ENCODE measurements at regions not wholly inside any gene's neighbourhood (a gene's known extent, or its start where the extent isn't known, plus 50 kb on each side); places are given as distances from the start of the nearest gene placed in this dataset.
"Not testable (repeated sequence)": the region's sequence is repeated elsewhere in the genome, so short reads cannot be mapped to it uniquely, and the experiment has no call there.

DNA sequence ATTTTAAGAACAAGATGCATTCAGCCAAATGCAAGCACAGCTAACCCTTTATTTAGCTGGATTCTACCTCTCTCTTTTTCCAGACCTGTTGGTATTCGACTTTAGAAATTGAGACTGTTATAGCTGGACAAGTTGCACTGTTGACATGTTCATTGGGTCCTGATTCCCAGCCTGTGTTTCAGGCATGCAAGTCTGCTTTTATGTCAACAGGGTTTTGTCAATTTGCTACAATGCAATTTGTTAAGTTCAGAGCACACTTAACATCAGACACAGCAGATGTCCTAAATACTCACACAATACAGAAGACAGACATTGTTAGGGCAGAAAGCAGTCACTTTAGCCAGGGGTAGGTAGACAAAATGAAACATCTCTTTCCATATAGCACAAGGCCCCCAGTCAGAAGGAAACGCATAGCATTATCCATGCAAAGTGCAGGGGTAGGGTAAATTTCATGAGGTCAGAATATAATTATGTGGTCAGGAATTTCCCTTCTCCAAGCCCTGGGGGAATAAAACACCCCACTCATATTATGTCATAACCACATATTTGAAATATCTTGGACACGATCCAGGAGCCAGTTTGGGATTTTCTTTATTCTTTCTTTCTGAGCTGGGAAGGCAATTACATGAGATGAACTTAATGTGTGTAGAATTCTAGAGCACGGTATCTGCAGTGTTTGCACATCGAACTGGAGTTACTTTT is 504.1 kb downstream of the NTRK3 start:
- peak; percentile 4 for DNase-seq

DNA sequence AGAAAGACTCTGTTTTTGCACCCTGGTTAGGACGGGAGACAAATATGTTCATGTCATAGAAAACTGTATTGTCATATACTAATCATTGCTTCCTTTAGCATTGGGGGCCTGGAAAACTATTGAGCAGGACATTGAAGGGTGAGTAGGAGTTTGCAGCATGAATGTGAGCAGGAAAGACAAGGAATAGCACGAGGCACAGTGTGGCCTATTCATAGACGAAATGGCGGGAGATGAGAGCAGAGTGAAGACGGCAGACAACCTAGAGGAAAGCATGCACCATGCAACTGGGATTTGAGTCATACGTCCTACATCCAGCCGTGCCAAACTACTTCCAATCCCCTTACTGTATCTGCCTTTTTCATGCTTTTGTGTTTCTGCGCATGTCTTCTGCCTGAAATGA is 508.1 kb downstream of the NTRK3 start:
- no peak for DNase-seq

DNA sequence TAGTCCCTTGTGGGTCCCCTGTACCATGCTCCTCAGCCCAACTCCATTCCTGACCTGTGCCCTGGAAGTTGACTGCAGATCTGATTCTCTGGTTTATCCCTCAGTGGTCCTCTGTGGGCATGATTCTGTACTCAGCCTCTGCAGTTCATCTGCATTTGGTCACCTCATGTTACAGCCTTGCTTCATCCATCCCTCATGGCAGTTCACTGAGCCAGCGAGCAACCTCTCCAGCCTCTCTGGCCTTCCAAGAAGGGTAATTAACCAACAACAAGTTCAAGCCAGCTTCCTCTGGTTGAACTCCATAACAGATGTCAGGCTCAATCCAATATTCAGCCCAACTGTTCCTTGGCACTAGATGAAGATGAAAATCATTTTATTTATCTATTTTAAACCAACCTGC is 509.5 kb downstream of the NTRK3 start:
- no peak for DNase-seq

DNA sequence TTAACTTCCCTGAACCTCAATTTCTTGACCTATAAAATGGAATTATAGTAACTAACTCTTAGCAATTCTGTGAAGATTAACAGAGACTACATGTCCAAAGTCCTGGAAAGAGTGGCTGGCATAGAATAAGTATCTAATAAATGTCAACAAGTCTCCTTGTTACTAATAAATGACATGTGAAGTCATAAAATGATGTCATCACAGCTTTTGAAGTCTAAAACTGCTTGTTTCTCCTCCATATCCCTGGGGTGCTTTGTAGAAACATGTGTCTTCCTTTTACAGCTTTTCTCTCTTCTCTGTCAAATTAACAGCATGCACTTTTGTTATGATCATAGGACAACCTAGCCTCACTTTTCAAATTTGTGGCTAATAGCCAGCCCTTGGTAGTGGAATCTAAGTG is 510.2 kb downstream of the NTRK3 start:
- DNase-seq: no peak

DNA sequence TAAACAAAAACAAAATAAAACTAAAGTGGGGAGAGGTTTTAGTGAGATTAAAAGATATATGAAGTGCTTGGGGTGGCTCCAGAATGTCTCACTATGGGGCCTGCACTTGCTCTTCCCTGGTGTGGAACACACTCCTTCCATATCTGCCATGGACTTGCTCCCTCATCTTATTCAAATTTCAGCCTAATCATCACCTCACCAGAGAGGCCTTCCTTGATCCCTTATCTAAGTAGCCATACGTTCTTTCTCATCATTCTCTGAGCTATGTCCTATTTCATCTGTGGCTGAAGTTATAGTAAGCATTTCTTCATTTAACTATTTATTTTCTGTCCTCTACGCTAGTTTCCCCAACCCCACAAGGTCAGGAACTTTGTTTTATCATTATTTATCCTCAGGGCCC is 511.7 kb downstream of the NTRK3 start:
- DNase-seq: no peak

DNA sequence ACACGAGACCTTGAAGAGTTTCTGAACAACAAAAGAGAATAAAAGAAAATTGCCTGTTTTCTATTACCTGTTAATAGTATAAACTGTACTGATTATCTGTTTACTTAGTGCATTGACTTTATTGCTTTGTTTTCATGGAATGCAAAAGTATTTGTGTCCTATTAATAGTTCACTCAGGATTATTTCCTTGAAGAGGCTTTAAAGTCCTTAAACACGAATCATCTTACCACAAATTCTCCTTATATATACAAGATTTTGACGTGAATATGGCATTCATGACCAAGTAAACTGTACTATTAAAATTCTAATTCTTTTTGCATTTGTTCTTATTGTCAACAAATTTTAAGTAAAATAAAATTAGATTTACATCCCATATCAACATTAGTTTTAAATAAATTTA is 513.0 kb downstream of the NTRK3 start:
- no peak for DNase-seq

DNA sequence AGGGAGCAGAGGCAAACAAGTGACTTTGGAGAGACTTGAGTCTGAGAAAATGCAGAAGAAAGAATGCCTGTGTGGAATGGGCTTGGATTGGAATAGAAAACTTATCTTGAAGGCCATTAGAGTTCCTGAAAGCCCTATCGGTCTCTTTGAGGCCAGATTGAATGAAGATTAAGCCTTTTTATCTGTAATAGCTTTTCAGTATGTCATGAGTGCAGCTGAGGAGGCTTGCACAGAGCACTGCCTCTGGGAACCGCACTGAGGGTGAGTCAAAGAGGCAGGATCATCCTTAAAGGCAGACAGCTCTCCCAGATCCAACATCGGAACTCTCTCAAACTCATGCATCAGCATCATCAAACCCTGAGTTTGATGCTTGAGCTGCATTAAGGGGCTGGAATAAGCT is 515.2 kb downstream of the NTRK3 start:
- no peak for DNase-seq

DNA sequence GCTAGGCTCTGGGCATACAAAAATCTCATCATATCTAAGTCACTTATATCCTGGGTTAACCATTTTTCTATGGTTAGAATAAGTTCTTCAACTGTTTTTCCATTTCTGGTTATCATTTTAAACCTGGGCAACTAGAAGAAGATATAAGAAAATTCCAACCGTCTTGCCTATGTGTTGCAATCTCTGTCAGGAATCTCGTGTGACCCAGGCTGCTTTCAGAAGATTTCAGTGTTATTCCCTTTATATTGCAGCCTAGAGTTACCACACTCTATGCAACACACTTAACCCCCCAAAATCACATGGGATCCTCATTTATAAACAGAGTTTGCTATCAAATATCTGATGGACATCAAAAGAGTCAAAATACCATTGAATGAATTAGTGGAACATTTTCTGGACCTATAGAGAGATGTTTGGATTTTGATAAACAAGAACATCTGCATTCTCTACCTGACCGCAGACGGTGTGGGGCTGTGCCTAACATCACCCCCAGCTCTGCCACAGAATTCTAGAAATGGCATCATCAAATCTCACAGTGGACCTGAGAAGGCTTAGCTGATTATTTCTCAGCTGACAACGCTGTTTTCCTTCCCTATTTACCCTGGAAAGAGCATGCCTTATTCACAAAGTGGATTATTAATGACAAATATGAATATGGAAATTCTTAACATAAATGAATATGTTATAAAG is 515.7 kb downstream of the NTRK3 start:
- DNase-seq: no peak

DNA sequence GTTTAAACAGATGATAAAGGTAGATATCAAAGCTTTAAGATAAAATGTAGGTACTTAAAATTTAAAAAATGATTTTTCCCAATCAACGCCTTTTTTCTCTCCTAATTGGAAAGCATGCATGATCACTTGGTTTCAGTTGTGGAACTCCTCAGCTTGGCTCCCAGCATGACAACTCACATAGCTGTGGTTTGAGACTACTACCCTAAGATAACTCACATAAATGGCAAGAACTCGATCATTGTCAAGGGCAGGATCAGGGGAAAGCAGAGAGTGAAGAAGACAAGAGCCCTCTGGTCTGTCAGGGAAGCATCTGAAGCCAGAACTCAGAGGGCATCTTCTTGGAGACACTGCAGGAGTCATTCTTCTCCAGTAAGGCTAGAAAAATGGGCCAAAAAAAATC is 516.7 kb downstream of the NTRK3 start:
- DNase-seq: no peak

DNA sequence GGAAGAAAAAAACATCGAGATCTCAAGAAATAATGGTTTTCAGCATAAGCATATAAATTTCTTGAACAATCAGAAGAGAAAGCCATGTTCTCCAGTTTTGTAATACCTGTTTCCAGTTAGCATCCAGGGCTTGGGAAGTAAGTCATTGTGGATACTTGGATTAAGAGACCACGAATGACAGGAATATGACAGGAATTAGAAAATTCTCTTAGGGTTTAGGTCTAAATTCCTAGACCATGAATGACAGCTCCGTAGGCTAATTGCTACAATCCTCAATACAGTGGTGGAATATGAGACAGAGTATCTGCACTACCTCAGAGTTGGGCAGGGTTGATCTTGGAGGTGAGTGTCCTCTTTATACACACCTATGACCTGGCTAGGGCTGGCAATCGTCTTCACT is 517.5 kb downstream of the NTRK3 start:
- DNase-seq: no peak

DNA sequence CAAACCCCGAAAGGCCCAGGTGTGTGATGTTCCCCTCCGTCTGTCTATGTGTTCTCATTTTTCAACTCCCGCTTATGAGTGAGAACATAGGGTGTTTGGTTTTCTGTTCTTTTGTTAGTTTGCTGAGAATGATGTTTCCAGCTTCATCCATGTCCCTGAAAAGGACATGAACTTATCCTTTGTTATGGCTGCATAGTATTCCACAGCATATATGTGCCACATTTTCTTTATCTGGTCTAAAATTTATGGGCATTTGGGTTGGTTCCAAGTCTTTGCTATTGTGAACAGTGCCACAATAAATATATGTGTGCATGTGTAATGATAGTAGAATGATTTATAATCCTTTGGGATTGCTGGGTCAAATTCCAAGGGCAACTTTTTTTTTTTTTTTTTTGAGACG is 519.1 kb downstream of the NTRK3 start:
- not testable (repeated sequence) for DNase-seq

DNA sequence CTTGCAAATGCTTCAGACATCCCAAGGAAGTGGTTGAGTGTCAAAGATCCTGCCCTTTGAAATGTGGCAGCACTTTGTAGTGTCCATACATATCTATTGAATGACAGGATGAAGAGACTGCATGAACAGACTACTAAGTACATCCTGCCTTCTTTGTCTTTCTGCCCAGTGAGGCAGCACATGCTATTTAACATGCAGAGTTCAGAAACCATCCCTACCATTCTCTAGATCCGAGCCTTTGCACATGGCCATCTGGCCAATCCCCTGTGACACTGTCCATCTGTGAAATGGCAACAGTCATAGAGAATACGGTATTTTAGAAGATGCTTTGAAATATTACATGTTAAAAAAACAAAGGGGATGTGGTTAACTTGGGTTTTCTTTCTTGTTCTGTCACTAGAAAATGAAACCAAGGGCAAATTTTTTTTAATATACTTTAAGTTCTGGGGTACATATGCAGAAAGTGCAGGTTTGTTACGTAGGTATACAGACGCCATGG is 519.6 kb downstream of the NTRK3 start:
- DNase-seq: no peak

DNA sequence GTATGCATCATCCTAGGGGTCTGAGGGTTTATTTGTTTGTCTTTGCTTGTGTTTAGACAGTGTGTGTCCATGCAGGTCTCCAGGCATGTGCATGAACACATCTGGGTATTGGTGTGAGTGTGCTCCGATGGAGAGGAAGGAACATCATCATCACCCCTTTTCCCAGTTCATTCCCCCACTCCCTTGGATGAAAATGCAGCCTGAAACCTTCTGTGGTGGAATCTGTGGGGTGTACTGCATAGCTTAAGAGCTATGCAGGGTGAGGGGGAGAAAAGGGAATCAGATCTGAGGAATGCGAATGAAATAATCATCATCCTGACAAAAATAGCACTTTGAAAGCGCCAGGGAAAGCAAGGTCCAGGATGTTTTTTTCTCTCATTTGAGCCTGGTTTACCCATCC is 520.1 kb downstream of the NTRK3 start:
- no peak for DNase-seq

DNA sequence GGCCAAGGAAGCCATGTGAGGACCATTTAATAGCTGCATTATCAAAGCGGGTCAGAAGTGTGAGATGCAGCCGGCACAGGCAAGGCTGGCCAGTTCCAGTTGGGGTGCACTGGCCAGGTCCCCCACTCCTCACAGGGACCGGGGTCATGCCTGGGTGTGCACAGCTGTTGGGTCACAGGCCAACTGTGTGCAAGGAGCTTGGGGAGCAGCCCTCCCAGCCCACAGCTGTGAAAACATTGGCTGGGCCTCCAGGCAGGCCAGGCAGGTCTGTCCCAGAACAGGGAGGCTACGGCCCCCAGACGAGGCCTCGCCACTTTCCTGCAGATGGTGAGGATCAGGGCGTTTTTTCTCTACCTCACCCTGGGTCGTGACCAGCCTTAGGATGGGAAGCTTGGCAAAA is 521.0 kb downstream of the NTRK3 start:
- DNase-seq: no peak

DNA sequence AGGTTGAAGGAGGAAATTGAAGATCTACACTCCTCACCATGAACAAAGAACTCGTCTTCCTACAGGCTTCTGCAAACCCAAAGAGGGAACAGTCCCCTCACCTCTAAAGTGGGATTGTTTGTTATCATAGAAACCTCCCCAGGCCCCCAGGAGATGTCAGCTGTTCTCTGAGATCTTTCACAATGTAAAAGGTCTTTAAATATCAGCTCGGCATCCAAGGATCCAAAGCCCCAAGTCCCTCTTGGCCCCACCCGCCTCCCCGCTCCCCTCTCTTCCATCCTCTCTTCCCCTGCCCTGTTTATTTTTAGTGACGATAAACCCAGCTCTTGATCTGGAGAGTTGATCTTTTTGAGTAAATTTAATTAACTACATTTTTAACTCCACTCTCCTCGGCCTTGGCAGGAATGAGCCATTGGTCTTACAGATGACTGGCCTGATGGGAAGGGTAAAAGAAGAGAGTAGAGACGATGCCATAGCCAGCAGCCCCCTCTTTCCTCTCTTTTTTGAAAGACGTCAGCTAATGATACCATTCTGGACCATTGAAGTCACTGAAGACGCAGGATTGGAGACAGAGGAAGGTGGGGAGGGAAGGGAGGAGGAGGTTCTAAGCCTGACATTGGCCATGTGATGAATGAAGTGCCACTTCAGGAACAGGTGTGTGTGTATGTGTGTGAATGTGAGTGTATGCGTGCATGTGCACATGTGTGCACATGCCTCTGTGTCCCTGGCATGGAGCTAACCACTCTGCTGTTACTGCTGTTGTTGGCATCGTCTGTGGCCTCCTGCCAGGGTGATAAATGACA is 521.8 kb downstream of the NTRK3 start:
- no peak for DNase-seq

DNA sequence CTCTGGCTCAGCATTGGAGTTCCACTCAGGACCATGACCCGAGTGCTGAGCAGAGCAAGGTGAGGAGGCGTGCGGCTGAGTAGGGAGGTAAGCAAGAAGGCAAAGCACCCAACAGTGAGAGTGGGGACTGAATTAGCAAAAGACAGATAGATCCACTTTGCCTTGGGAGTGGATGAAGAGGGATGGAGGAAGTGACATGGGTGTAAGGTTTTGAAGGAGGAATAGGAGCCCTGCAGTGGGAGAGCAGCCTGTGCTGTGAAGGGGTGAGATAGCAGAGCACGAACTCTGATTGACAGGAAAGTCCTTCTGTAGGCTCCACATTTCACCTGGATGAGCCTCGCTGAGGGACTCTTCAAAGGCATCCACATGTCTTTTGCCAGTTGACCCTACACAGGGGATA is 522.6 kb downstream of the NTRK3 start:
- no peak for DNase-seq

DNA sequence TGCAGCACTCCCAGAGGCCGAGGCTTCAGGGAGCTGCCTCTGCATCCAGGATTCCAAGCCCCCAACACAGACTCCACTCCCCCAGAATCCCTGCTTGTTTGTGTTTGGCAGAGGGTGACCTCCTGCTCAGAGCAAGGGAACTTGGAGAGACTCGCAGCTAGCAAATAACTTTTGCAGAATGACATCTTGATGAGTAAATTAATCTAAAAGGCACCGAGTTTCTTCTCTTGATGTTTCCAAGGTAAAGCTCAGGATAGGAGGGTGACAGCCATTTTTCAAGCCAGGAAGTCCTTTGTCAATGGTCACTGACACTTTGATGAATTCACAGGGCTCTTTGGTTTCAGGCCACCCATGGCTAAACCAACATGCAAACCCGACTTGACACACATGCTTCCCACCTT is 523.0 kb downstream of the NTRK3 start:
- DNase-seq: no peak

DNA sequence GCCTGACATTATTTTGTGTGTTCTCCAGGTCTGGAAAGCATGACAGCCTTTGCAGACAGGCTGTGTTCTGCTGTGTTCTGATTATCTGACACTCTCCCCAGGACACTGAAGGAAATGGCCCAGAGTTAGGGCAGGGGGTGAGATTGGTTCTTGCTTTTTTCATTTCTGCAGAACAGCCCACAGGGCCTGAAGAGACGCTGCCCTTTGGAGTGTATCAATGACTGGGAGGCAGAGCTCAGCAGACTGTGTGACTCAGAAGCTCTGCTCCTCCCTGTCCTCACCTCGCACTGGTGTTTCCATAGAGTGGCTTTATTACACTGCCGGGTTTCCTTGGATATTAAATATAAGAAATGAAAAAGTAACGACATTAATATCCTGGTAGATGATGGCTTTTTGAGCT is 523.6 kb downstream of the NTRK3 start:
- DNase-seq: no peak

DNA sequence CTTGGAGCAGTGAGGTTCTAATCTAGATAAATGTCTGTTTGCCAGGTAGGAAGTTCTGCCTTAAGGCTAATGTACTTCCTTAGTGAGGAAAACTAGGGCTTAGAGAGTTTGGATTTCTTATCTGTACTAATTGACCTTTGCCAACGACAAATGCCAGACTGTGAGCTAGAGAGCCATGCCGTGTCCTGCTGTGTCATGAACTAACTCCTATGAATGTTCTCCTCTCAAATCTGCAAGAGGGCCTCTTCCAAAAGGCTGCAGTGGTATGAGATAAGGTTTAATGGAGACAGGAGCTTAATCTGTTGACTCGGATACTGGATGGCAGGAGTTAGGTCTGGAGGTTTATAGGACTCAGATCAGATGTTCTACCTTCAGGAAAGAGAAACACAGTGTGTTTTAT is 524.9 kb downstream of the NTRK3 start:
- DNase-seq: no peak

DNA sequence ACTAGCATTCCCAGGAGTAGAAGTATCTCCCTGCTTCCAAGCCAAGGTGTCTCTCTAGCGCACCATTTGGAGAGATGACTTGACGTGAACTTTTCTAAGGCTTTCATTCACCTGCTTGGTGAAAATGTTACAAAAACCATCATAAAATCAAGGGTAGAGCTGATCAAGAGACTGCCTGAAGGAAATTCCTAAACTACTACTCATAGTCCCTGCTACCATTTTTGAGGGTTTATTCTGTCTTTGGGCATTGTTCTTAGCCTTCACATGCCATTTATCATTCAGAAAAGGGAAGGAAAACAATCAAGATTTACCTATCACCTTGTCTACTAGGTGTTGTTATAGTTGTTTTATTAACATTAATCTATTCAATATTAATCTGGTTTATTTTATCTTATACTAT is 525.8 kb downstream of the NTRK3 start:
- no peak for DNase-seq

DNA sequence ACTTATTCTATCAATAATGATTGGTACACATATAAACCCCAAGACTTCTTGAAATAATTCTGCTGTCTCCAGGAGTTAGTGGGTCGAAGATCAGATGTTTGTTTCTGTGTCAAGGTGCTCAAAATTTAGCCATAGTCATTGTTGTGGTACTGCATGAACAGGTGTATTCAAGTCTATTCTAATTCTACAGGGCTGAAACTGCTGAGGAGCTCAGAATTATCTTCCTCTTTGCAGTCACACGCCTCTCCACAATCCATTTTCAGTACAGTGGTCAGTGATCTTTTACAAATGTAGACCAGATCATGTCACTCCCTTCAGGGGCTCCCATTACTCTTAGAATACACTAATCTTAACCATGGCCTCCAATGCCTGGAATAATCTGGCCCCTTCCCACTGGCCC is 527.5 kb downstream of the NTRK3 start:
- no peak for DNase-seq

DNA sequence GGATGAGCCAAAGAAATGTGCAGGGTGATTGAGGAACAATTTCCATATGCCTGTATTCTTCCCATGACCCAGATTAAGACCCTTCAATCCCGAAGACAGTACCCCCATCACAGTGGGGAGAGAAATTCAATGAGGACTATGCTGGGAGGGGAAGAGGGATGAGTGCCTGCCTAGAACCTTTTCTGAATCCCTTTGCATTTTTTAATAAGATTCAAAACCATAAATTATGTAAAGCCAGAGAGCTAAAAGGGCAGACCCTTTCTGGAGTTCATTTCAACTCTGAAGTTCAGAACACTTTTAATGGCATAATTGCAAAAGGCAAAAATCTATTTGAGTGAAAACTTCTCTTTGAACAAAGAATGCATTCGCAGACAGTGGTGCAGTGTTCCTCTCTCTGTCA is 529.5 kb downstream of the NTRK3 start:
- DNase-seq: no peak

DNA sequence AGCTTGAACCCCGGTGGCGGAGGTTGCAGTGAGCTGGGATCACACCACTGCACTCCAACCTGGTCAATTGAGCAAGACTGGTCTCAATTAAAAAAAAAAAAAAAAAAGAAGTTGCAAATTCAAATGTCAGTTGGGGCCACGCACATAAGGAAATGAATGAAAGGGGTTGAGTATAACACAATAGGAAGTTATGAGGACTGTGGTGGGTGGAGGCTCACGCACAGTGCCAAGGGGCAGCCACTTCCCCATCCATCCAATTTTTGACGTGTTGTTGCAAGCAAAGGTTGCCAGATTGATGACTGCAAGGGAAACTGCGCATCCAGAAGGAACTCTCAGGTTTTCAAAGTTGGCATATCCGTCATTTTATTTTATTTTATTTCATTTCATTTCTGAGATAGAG is 532.2 kb downstream of the NTRK3 start:
- no peak for DNase-seq
